ENCODE measurements at regions not wholly inside any gene's neighbourhood (a gene's known extent, or its start where the extent isn't known, plus 50 kb on each side); places are given as distances from the start of the nearest gene placed in this dataset.

DNA sequence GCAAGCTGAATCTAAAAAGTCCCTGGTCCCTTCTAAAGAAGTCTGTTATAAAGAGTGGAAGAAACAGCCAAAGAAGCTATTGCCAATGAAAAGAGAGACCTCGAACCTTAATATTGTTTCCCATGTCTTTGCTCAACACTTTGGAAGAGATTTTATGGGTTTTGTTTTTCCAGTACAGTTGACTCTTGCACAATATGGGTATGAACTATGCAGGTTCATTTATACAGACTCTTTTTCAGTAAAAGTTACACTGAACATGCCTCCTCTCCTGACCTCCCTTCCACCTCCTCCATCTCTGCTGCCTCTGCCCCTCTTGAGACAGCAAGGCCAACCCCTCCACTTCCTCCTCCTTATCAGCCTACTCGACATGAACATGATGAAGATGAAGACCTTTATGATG is 332.5 kb downstream of the SETD4 start:
- TF ChIP-seq NFIC (IDR thresholded peaks at IDR 0.05): no peak

DNA sequence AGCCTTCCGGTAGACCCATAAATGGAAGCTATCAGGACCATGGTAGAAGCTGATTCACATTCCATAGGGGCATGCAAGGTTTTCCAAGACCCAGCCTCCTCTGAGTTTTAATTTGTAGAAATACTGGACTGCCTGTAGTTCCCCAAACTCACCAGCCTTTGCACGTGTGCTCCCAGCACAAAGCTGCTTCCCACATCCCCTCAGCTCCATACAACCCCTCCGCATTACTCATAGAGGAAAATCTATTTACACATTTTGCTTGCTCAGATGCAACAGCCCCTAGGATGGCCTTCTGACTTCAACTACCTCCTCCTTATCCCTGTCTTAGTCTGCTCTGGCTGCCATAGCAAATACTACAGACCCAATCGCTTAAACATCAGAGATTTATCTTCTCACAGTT is 336.2 kb downstream of the SETD4 start:
- TF ChIP-seq, protein P1, sequence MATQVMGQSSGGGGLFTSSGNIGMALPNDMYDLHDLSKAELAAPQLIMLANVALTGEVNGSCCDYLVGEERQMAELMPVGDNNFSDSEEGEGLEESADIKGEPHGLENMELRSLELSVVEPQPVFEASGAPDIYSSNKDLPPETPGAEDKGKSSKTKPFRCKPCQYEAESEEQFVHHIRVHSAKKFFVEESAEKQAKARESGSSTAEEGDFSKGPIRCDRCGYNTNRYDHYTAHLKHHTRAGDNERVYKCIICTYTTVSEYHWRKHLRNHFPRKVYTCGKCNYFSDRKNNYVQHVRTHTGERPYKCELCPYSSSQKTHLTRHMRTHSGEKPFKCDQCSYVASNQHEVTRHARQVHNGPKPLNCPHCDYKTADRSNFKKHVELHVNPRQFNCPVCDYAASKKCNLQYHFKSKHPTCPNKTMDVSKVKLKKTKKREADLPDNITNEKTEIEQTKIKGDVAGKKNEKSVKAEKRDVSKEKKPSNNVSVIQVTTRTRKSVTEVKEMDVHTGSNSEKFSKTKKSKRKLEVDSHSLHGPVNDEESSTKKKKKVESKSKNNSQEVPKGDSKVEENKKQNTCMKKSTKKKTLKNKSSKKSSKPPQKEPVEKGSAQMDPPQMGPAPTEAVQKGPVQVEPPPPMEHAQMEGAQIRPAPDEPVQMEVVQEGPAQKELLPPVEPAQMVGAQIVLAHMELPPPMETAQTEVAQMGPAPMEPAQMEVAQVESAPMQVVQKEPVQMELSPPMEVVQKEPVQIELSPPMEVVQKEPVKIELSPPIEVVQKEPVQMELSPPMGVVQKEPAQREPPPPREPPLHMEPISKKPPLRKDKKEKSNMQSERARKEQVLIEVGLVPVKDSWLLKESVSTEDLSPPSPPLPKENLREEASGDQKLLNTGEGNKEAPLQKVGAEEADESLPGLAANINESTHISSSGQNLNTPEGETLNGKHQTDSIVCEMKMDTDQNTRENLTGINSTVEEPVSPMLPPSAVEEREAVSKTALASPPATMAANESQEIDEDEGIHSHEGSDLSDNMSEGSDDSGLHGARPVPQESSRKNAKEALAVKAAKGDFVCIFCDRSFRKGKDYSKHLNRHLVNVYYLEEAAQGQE (IDR thresholded peaks at IDR 0.05; ENCODE audit: low read depth): no peak
- TF ChIP-seq RAD21 (IDR thresholded peaks at IDR 0.05; ENCODE audit: low read depth) (no peak), TCF12 (IDR thresholded peaks at IDR 0.05; ENCODE audit: low read depth) (no peak), ZBTB7A (IDR thresholded peaks at IDR 0.05; ENCODE audit: low read depth) (no peak), TAF1 (IDR thresholded peaks at IDR 0.05; ENCODE audit: low read depth) (no peak), EP300 (IDR thresholded peaks at IDR 0.05; ENCODE audit: borderline replicate concordance) (no peak), EGR1 (IDR thresholded peaks at IDR 0.05) (no peak), CREB1 (IDR thresholded peaks at IDR 0.05; ENCODE audit: low read depth) (no peak)

DNA sequence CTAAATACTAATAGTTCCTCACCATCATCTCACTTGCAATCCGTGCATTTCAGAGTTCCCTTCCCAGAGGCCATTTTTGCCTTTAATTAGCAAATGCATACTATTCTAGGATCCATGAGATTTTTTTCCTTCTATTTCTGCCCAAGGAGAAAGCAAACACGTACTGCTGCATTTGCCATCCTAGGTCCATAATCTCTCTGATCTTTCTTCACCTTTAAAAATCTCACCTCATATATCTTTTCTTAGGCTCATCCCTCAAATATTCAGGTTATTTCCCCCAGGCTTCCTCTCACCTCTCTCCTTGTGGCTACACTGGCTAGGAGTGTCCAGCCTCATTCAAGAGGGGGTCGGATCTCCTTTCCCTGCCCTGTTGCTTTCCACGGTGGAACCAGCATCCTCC is 338.6 kb downstream of the SETD4 start:
- TF ChIP-seq, protein P2, sequence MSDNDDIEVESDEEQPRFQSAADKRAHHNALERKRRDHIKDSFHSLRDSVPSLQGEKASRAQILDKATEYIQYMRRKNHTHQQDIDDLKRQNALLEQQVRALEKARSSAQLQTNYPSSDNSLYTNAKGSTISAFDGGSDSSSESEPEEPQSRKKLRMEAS (IDR thresholded peaks at IDR 0.05): no peak
- no peak for TF ChIP-seq TEAD4 (IDR thresholded peaks at IDR 0.05)
- TF ChIP-seq CEBPB (IDR thresholded peaks at IDR 0.05): no peak
- TF ChIP-seq TAF1 (IDR thresholded peaks at IDR 0.05; ENCODE audit: low read depth): no peak
- no peak for TF ChIP-seq RAD21 (IDR thresholded peaks at IDR 0.05; ENCODE audit: low read depth)
- TF ChIP-seq EGR1 (IDR thresholded peaks at IDR 0.05): no peak
- TF ChIP-seq NFIC (IDR thresholded peaks at IDR 0.05): no peak
- TF ChIP-seq, protein P3, sequence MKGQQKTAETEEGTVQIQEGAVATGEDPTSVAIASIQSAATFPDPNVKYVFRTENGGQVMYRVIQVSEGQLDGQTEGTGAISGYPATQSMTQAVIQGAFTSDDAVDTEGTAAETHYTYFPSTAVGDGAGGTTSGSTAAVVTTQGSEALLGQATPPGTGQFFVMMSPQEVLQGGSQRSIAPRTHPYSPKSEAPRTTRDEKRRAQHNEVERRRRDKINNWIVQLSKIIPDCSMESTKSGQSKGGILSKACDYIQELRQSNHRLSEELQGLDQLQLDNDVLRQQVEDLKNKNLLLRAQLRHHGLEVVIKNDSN (IDR thresholded peaks at IDR 0.05): no peak
- no peak for TF ChIP-seq EP300 (IDR thresholded peaks at IDR 0.05; ENCODE audit: borderline replicate concordance)
- no peak for TF ChIP-seq ZBTB7A (IDR thresholded peaks at IDR 0.05; ENCODE audit: low read depth)
- TF ChIP-seq, protein P1 (IDR thresholded peaks at IDR 0.05; ENCODE audit: low read depth): no peak

DNA sequence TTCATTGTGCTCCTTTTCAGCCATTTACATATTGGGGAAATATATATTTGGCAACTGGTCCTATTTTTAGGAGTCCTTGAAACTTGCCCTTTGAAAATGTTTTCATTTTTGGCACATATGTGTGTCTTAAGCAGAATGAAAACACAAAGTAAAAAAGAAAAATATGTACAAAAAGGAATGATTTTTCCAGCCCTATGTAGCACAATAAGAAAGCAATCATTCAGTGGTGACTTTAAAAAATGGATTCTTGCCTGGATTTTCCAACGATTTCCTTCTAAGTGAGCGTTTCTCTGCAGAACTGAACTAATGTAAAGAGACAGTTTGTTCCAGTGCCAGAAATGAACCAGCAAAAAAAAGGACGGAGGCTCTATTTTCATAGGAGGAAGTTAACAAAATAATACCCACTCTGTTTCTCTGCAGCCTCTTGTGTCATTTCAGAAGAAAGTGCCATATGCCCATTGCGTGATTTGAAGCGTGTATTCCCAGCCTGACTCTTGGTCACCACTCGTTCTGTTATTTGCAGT is 340.1 kb downstream of the SETD4 start:
- TF ChIP-seq CREB1 (IDR thresholded peaks at IDR 0.05; ENCODE audit: low read depth): no peak
- TF ChIP-seq, protein P2 (IDR thresholded peaks at IDR 0.05): no peak
- no peak for TF ChIP-seq EGR1 (IDR thresholded peaks at IDR 0.05)
- TF ChIP-seq TAF1 (IDR thresholded peaks at IDR 0.05; ENCODE audit: low read depth): no peak
- TF ChIP-seq RAD21 (IDR thresholded peaks at IDR 0.05; ENCODE audit: low read depth): no peak
- TF ChIP-seq CEBPB (IDR thresholded peaks at IDR 0.05): no peak
- no peak for TF ChIP-seq ZBTB7A (IDR thresholded peaks at IDR 0.05; ENCODE audit: low read depth)
- no peak for TF ChIP-seq EP300 (IDR thresholded peaks at IDR 0.05; ENCODE audit: borderline replicate concordance)
- TF ChIP-seq, protein P3 (IDR thresholded peaks at IDR 0.05): no peak
- TF ChIP-seq, protein P1 (IDR thresholded peaks at IDR 0.05; ENCODE audit: low read depth): no peak
- no peak for TF ChIP-seq TCF12 (IDR thresholded peaks at IDR 0.05; ENCODE audit: low read depth)
- TF ChIP-seq YY1 (IDR thresholded peaks at IDR 0.05; ENCODE audit: low read depth): no peak
- no peak for TF ChIP-seq FOXM1 (IDR thresholded peaks at IDR 0.05; ENCODE audit: borderline replicate concordance, low read depth)
- TF ChIP-seq TEAD4 (IDR thresholded peaks at IDR 0.05): no peak
- no peak for TF ChIP-seq NFIC (IDR thresholded peaks at IDR 0.05)

DNA sequence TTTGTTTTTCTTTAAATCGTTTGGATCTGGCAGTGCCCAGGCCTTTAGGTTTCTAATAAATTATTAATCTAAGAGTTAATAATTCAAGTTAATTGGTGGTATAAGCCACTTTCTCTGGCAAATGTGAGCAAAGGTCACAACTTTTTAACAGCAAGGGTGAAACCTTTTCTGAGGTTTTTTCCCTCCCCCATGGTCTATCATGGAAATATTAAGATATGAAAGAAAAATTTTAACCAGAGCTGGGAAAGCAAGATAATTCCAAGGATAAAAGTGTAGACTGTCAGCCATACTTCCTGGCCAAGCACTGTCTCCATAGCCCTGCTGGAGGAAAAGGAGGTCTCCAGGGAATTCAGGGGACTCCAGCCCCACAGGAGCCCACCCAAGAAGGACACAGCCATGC is 341.2 kb downstream of the SETD4 start:
- TF ChIP-seq EP300 (IDR thresholded peaks at IDR 0.05; ENCODE audit: borderline replicate concordance) (no peak), CEBPB (IDR thresholded peaks at IDR 0.05) (no peak), TEAD4 (IDR thresholded peaks at IDR 0.05) (no peak), TCF12 (IDR thresholded peaks at IDR 0.05; ENCODE audit: low read depth) (no peak), ZBTB7A (IDR thresholded peaks at IDR 0.05; ENCODE audit: low read depth) (no peak), TAF1 (IDR thresholded peaks at IDR 0.05; ENCODE audit: low read depth) (no peak), NFIC (IDR thresholded peaks at IDR 0.05) (no peak), YY1 (IDR thresholded peaks at IDR 0.05; ENCODE audit: low read depth) (no peak), RAD21 (IDR thresholded peaks at IDR 0.05; ENCODE audit: low read depth) (no peak), FOXM1 (IDR thresholded peaks at IDR 0.05; ENCODE audit: borderline replicate concordance, low read depth) (no peak), EGR1 (IDR thresholded peaks at IDR 0.05) (no peak), CREB1 (IDR thresholded peaks at IDR 0.05; ENCODE audit: low read depth) (no peak)
- TF ChIP-seq, protein P2 (IDR thresholded peaks at IDR 0.05): no peak
- TF ChIP-seq, protein P1 (IDR thresholded peaks at IDR 0.05; ENCODE audit: low read depth): no peak
- TF ChIP-seq, protein P3 (IDR thresholded peaks at IDR 0.05): no peak

Measured in Ishikawa (cell line).